ENCODE measurements at regions not wholly inside any gene's neighbourhood (a gene's known extent, or its start where the extent isn't known, plus 50 kb on each side); places are given as distances from the start of the nearest gene placed in this dataset.
"Not testable (repeated sequence)": the region's sequence is repeated elsewhere in the genome, so short reads cannot be mapped to it uniquely, and the experiment has no call there.

DNA sequence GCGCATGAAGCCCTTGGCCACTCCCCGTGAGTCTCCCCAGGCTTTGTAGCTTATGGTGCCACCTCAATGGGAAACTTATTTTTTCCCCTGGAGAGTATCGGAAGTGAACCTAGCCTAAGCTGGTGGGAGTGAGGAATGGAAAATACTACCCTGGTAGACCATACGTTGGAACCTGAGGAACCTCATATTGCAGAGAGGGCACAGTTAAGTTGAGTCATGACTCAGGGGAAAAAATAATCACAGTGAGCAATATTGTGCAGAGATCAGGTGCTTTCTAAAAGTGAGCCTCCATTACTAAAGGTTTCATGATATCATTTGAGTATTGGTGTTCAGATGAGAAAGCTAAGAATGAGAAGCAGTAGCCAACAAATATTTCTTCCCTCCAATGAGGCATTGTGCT lies 360.5 kb upstream of the NT5C1B start:
- DNase-seq, result no peak

GRCh38 chr2:18940184-18940583 lies 350.8 kb upstream of the NT5C1B start:
- DNase-seq, result no peak

DNA sequence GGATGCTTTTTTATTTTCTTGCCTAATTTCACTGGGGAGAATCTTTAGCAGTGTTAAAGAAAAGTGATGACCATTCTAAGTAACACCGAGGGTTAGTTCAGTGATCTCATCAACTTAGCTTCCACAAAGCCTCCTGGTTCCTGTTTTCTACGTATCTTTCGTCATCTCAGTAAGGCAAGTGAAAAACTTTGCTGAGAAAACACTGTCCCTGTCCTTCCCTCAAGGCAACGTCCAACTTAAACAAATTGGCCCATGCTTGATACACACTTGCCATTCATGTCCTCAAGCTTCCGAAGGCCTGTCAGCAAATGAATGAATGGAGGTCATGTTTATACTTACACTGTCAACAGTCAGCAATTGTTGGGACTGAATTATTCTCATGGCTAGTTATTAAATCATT lies 350.4 kb upstream of the NT5C1B start:
- DNase-seq, result not testable (repeated sequence)

DNA sequence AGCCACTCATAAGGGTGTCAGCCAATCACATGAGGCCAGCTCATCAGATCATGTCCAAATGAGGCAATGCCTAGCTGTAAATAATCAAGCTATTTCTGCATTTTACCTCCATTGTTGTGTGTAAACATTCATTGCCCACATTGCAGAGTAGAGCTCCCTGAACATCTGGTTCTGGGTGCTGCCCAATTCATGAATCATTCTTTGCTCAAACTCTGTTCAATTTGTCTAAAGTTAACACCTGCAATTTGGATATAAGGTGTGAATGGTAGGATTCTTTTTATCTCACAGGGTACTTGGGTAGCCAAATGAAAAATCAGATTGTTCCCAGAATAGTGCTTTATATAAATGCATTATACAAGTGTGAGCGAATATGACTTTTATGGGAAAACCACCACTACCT lies 345.5 kb upstream of the NT5C1B start:
- no peak for DNase-seq

- peak in 8 of 58 donors; percentile 2 to 16 (median 12) for DNase-seq
Measured at GRCh38 chr2:18932853-18933252, 343.5 kb upstream of the NT5C1B start.

DNA sequence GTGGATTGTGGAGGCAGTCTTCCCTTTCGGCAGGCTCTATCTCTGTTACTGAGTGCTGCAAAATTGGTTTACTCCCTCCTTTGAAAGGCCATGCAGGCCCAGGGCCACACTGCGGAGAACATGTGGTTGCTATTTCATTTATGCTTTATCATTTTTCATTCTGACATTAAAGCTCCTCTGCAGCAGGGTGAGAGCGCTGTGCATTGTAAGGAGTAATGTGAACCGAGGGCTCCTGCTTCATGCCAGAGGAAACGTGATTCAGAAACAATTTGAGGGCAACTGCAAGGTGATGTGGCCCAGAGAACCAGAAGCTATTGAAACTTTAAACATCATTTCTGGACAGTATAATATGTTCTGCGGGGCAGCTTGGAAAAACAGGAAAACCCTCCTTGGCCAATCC lies 341.6 kb upstream of the NT5C1B start:
- DNase-seq, result no peak

DNA sequence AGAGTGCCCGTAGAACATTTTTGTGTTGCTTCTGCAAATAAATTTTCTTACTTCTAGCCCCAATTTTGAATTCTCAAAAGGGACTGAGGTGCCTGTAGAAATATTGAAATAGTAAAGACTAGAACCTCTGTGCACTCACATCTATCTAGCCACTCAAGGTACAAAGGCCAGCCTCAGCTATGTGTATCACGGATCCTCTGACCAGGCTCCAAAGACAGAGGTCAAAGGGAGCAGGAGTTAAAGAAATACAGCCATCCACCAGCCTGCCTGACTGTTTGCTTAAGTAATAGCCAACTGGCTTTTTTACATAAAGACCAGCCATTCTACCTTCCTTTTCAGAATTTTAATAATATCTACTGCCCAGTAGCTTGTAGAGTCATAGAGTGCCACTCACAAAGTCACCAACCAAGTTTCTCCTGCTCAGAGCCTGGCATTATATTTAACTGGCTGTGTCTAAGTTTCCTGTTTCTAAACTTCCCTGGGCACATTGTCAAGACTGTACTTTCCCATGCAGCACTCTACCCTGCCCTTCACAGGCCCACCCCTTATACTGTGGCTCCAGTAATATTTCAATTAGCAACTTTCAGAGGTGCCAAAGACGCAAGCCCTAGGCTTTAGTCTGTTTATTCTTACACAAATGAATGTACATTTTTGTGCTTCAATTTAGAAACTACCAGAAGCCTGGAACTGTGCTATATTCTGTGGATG lies 338.3 kb upstream of the NT5C1B start:
- DNase-seq, result no peak

DNA sequence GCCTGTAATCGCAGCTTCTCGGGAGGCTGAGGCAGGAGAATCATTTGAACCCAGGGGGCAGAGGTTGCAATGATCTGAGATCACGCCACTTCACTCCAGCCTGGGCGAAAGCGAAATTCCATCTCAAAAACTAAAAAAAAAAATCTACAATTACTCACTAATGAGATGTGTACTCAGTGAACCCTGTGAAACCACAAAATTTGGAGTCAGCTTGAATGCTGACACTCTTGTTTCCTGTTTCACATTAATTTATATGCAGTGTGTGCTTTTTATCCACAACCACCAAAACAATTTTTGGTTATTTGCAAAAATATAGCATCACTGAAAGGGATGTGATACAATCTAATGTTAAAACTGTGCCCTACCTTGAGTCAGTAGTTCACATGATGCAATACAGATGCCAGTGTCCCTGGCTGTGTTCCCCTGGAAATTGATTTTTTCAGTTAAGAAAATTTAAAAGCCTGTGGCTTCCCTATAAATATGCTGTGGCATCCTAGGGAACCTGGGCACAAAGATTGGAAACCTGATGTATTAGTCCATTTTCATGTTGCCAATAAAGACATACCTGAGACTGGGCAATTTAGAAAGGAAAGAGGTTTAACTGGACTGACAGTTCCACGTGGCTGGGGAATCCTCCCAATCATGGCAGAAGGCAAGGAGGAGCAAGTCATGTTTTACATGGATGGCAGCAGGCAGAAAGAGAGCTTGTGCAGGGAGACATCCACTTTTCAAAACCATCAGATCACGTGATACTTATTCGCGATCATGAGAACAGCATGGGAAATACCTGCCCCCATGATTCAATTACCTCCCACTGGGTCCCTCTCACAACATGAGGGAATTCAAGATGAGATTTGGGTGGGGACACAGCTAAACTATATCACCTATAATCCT lies 337.5 kb upstream of the NT5C1B start:
- no peak for DNase-seq

GRCh38 chr2:18925296-18925695 lies 335.9 kb upstream of the NT5C1B start:
- DNase-seq, result no peak

GRCh38 chr2:18924886-18925285 lies 335.5 kb upstream of the NT5C1B start:
- DNase-seq, result no peak

- DNase-seq, result no peak
Measured at GRCh38 chr2:18924386-18924785, 335.0 kb upstream of the NT5C1B start.

DNA sequence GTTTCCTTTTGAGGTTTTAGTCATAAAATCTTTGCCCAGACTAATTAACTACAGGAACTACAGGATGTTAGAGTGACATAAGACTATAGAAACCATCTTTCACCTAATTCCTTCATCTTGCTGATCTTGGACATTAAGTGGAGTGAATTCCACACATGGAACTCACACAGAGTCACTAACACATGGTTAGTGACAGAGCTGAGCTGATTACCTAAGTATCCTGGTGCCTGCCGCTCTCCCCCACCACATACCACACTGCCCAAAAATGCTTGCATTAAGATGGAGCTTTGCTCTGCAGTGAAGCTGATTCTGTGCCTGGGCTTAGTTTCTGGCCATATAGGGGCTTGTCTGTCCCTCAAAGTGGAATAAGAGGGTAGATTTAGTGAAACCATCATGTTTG lies 332.9 kb upstream of the NT5C1B start:
- DNase-seq, result no peak

- DNase-seq, result no peak
Measured at GRCh38 chr2:18918280-18918679, 328.9 kb upstream of the NT5C1B start.

- no peak for DNase-seq
Measured at GRCh38 chr2:18915227-18915626, 325.9 kb upstream of the NT5C1B start.

DNA sequence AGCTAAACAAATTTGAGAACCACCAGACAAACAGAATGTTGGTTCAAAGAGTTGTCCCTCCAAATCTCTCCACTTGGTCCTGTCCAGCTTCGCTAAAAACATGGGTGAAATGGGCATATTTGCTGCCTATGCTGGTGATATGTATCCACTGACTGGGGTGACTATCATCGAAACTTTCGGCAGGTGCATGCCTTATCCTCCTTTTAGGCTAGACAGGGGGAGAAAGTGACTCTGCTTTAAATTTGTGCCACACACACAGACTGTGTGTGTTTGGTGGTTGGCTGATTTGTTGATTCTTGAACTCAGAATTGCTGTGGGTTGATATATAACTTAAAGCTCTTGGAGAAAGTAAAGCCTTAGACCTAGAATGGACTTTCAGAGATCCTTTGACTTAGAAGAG lies 324.1 kb upstream of the NT5C1B start:
- no peak for DNase-seq

GRCh38 chr2:18912225-18912888 lies 323.0 kb upstream of the NT5C1B start:
- no peak for DNase-seq

DNA sequence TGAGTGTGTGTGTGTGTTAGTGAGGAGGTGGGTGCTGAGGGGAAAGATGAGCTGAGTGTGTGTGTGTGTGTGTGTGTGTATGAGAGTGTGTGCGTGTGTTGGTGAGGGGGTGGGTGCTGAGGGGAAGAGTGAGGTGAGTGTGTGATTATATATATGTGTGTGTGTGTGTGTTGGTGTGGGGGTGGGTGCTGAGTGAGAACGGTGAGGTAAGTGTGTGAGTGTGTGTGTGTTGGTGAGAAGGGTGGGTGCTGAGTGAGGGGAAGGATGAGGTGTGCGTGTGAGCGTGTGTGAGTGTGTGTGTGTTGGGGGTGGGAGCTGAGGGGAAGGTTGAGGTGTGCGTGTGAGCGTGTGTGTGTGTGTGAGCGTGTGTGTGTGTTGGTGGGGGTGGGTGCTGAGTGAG lies 322.0 kb upstream of the NT5C1B start:
- DNase-seq, result no peak

DNA sequence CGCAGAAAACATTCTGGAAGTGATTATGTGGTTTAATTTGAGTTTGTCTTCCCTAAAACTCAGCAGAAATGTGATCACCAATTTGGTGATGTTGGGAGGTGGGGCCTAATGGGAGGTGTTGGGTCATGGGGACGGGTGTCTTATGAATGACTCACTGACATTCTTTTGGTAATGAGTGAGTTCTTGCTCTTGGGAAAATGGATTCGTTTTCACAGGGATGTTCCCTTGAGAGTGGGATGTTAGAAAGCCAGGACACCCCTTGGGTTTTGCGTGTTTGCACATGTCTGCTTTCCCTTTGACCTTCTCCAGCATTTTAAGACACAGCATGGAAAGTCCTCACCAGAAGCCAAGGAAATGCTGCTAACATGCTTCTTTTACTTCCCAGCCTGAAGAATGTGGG lies 321.5 kb upstream of the NT5C1B start:
- DNase-seq, result no peak

DNA sequence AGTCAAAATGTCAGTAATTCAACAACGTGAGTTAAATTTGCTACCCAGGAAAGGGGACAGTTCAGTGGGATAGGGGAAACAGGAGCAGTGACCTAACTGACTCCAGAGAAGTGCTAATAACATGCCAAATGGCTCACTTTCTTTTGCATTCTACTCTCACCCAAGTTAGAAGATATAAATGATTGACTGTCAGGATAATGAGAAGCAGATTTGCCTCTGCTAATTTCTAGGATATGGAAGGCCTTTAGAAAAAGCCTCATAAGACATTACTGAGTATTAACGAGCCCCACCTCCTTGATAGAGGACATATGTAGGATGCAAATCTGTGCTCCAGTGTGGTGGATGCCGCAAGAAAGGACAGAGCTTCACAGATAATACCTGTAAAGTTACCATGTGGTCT lies 318.6 kb upstream of the NT5C1B start:
- no peak for DNase-seq

DNA sequence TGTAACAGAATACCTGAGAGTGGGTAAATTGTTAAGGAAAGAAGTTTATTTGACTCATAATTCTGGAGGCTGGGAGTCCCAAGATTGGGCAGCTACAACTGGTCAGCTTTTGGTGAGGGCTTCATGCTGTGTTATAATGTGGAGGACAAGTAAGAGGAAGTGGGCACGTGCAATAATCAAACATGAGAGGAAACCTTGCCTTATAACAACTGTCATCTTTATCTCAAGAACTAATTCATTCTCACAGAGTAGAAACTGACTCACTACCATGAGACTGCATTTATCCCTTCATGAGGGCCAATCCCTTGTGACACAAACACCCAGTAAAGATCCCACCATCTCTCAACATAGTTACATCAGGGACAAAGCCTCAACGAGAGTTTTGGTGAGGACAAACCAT lies 318.1 kb upstream of the NT5C1B start:
- no peak for DNase-seq

- no peak for DNase-seq
Measured at GRCh38 chr2:18903750-18904149, 314.4 kb upstream of the NT5C1B start.

DNA sequence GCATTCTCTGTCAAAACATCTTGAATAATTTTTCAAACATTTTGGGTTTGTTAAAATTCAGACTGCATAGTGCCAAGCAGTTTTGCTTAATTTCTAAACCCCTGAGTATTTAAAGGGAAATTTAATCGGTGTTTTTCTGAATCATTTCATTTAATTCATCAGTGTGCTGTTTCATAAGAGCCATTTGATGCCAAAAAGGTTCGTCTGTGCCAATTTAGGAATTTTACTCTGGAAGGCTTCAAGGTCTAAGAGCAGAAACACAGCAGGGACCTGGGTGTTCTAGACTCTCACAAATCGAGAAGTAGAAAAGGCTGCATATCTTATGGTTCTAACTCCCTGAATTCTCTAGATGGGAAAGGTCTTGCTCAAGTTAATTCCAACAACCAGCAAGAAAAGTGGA lies 311.9 kb upstream of the NT5C1B start:
- DNase-seq, result no peak
